NCI-H345 treated with DMSO at 0.1 percent for 48 hours (cell line): ENCODE measurements at regions not wholly inside any gene's neighbourhood (a gene's known extent, or its start where the extent isn't known, plus 50 kb on each side); places are given as distances from the start of the nearest gene placed in this dataset.
A peak's percentile ranks its signal among the peaks of the same experiment; 100 is the strongest.

ENCODE experiments used
- DNase-seq: peaks from one replicate; lab custom pipeline; 2025; ENCODE audit not compliant: unreplicated experiment; lab: John Stamatoyannopoulos, UW

DNA sequence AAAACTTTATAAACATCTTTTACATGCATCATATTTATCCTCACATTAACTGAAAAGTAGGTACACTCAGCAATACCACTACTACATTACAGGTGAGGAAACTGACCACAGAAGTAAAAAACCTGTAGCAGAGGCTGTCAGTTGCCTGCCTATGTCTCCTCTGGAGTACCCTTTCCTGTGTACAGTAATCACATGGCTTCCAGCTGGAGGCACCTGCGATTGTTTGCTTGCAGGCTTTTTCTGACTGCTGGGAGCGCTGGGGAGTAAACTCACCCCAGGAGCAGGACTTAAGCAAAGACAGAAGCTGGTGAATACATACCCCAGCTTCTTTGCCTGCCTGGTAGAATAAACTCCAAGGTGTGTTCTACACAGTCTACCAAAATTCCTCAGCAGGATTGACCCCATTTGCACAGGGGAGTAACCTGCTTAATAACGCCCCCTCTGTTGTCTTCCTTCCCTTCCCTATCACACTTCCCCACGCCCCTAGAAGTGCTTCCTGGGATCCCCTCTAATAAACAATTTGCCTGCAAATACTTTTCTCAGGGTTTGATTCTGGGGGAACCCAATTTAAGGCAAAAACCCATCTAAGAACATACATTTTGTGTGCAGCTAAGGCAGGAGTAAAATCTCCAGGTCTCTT lies 138.9 kb downstream of the PTH2R start:
- DNase-seq: peak; percentile 84

DNA sequence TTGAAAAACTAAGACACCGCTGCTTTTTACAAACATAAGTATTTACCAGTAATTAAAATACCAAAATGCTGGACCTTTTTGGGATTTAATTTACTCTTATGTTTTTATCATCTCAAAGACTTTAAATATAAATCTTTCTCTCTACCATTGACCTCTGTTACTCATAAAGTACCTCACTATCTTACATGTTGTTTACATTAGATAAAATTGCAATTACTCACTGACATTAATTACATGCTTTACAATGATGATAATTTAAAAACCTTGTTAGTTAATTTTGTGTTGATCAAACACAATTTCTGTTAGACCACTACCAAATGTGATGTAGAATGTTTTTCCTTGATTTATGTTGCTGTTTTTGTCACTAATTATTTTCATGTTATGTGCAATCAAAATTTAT lies 139.5 kb downstream of the PTH2R start:
- DNase-seq: no peak

DNA sequence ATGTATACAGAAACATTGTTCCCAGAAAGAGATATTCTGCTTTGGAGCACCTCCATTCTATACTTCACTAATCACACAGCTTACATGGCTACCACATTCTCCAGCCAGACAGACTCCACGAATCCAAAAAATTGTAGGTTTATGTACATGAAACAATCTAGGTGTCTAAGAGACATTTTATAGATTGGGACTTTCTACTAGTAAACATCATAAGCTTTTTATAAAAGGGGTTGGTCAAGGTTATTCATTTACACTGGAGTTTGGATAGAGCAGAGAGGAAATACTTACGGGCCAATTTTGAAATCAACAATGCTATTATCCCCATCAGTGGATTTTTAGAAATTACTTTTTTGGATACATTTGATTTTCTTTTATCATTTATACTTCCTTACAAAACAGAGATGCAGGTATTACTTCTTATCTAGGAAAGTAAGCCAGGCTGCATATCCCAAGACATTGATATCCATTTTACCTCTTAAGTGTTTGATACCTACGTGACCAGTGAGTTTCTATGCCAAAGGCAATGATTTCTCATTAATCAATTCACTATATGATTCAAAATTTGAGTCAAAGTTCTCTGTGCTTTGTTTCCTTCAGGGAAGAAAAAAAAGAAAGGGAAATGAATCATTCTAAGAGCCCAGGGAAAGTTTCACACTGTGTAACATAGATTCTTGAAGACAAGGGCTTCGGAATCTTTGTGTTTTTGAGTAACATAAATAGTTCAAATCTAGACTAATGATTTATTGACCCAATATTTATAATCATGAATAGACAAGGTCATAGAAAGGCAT lies 140.5 kb downstream of the PTH2R start:
- no peak for DNase-seq

DNA sequence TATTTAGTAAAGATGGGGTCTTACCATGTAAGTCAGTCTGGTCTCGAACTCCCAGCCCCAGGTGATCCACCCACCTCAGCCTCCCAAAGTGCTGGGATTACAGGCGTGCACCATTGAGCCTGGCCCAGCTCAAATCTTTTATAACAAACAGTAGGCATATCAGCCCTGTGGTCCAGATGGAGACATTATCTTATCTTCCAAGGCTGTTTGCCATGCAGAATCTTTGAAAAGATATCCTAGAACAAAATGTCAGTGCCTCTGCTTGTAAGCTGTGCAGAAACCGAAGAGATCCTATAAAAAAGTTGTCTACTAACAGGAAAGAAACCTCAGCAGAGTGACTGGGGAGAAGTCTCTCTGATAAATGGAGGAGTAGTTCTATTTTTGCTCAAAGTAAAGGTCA lies 142.1 kb downstream of the PTH2R start:
- DNase-seq: no peak

DNA sequence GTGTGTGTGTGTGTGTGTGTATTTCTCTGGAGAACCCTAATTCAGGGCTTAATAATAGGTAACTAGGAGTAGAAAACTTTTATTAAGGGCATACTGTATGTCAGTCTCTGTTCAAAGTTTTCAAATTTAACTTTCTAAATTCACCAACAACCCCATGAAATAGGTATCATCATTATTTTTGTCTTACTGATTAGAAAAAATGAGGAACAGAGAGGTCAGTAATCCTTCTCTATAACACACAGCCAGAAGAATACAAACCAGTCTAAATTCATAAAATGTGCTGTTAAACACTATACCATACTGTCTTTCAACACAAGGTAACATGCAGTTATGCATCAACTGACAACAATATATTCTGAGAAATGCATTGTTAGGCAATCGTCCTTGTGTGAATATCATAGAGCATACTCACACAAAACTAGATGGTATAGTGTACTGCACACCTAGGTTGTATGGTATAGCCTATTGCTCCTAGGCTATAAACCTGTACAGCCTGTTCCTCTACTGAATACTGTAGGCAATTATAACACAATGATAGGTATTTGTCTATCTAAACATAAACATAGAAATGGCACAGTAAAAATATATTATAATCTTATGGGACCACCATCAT lies 143.1 kb downstream of the PTH2R start:
- no peak for DNase-seq

DNA sequence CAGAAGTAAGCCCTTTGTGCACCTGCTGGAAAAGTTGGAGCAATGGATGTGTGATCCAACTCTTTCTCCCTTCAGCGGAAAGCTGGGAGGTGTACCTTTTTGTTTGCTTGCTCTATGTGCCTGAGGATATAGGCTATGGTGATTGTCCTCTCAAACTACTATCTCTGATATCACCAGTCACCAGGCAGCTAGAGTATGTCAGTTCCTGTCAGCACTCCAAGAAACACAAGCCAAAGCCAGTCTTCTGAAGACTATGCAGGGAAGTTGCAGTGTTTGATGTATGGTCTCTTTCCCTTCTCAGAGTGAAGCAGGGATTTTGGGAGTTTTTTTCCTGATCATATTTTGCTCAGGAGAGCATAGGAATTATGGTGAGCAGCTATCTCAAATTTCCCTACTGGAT lies 146.4 kb downstream of the PTH2R start:
- no peak for DNase-seq

DNA sequence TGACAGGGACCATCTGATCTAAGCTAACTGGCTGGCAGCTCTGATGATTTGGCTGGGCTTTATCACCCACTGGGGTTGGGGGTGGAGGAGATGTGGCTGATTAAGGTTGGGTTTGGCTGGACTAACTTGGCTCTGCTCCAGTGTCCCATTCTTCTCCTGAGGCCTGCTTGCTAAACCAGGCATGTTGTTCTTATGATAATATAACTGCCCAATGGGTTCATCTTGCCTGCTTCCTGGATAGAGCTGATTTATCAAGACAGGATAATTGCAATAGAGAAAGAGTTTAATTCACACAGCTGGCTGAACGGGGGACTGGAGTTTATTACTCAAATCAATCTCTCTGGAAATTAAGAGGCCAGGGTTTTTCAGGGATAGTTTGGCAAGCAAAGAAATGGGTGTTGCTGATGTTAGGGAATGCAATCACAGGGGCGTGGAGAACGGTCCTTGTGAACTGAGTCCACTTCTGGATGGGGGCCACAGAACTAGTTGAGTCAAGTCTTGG lies 150.4 kb downstream of the PTH2R start:
- peak; percentile 86 for DNase-seq

DNA sequence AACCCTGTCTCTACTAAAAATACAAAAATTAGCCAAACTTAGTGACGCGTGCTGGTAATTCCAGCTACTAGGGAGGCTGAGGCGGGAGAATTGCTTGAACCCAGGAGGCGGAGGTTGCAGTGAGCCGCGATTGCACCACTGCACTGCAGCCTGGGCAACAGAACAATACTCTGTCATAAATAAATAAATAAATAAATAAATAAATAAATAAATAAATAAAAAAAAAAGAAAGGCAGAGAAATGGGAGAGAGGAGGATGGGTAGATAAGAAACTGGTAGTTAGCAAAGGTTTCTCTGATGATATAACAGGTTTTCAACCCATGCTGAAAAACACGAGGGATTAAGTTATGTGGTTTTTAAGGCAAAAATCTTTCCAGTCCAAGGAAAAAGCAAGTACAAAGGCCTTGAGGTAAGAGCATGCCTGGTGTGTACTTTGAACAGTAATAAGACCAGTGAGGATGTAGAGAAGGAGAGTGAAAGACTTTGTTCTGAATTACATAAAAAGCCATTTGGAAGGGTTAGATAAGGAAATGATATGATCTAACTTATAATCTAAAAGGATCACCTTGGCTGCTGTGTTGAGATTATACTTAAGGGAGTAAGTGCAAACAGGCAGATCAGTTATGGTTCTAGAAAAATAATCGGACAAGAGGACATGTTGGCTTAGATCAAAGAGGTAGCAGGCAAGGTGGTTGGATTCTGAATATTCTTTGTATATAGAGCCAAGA lies 159.3 kb downstream of the PTH2R start:
- no peak for DNase-seq

DNA sequence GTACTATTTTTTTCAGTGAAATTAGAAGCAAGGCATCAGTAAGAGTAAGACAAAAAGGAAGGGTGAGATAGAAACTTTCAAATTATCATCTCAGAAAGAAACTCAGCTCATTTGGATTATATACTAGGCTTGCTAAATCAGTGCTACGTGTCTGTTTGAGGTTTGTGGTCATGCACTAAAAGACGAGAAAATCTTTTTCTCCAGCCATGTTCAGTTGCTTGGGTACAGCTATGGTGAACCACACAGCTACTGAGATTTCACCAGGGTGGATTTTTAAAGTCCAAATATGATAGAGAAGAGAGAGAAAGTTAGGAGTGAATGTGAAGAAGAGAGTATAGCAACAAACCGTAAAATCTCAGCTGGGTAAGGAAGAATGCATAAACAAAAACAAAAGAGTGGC lies 161.6 kb downstream of the PTH2R start:
- DNase-seq: no peak

DNA sequence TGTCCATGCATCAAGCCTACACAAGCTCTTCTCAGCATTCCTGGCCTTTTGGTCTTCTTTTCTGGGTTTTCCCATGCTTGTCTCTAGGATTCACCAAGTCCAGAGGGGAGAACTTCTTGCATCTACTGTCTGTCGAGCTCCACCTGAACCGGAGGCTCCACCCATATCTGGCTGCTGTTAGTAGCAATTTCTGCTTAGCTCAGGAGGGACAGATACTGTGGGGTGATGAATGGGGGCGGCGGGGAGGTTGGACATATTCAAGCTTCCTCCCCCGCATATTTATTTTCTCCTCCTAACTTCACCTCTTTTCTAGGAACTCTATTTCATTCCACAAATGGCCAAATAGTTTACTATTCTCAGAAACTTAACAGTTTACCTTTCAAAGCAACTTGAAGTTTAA lies 163.5 kb downstream of the PTH2R start:
- DNase-seq: no peak

DNA sequence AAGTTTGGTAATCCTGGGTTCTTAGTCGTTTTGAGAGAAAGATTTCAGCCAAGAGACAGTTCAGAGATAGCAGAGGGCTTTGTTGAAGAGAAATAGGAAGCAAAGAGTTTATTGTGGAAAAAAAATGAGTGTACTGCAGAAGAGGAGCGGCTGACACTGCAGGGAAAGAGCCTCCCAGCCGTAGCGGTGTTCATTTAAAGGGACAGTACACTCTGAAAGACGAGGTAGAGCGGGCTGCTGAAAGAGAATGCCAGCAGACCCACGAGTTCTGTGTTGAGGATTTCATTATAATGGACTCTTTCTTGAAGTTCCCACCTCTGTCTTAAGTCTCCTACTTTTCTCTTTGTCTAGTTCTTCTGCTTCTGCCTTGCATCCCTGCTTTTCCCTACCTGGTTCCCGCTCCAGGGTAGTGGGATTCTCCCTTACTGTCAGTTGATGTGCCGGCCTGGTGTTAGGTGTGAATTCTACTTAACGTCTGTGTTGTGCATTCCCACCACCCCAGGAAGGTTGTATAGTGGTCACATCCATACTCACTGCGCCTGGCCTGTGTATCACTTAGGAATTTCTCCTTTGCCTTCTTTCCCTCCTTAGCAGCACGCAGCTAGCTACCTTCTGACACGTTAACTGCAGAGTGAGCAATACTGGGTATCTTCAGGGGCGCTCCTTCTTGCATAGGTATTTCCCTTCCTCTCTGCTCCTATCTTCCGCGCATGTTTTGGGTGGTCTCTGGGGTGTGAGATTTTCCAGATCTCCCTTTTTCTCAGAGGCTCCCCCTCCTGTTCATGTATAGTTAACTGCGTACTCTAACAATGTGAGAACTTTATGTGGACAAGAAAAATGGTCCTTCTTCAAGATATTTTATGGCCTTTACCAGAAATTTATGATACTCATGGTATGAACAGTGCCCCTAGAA lies 164.5 kb downstream of the PTH2R start:
- DNase-seq: no peak

DNA sequence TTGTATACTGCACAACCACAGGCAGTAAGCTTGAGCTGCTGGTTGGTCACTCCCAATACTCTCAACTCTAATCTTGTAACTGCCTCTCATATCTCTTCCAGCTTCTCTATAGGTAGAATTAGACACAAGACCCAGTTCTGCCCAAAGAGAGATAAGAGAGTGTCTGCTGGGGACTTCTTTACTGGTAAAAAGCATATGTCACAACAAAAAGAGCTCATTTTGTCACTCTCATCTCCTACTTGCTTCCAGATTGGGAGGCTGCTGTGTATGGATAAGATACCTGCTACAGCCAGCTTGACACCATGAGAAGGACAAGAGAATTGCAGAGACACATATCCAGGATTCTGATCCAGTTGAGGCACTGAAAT lies 165.2 kb downstream of the PTH2R start:
- DNase-seq: no peak

DNA sequence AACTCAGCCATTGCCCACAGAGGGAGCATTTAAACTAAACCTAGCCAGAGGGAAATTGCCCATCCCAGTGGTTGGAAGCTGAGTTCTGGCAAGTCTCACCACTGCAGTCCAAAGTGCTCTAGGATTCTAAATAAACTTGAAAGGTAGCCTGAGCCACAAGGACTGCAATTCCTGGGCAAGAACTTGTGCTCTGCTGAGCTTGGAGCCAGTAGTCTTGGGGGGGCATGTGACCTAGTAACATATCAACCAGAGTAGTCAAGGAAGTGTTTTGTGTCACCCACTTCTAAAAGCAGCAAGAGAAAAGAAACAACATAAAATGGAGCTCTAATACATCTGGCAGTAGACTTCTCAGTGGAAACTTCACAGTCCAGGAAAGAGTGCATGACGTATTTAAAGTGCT lies 167.0 kb downstream of the PTH2R start:
- DNase-seq: no peak

DNA sequence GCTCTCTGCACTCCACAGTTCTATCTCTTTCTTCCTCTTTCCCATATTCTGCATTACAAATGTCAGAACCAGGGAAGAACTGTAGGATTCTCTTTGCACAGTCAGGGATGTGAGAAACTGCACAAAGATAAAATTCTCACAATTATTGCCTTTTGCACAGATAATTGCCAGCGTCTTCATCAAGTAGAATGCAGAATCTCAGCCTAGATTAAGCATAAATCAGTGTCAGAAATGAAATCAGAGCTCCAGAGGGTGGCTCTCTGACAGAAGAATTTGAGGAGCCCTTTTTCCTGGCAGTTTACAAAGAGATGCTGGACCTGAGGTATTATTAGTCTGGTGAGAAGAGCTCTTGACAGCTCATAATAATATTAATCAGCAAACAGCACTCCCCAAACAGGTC lies 173.1 kb downstream of the PTH2R start:
- no peak for DNase-seq

DNA sequence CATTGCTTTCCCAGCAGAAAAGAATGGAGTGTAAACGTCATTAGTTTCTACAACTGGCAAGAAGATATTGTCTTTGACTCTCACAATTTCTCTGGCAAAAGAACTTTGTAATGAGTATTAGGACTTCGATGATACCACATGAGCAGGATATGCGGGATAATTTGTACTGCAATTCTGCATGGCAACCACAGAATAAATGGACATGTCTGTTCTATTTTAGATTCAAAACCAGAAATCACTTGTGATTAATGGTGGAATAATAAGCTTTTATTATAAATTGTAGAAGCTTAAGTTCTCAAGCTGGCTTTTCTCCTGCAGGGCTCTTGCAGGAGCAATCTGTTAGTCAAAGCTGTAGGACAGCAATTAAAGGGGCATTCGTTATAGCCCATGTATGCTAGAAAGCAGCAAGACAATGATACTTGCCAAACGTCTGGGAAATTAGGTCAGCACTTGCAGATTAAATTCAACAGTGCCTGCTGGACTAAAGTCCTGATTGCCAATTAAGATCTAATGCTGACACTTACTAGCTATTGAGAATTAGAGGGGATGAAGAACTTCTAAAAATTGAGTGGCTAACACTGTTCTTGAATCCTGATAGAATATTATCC lies 177.9 kb downstream of the PTH2R start:
- no peak for DNase-seq

DNA sequence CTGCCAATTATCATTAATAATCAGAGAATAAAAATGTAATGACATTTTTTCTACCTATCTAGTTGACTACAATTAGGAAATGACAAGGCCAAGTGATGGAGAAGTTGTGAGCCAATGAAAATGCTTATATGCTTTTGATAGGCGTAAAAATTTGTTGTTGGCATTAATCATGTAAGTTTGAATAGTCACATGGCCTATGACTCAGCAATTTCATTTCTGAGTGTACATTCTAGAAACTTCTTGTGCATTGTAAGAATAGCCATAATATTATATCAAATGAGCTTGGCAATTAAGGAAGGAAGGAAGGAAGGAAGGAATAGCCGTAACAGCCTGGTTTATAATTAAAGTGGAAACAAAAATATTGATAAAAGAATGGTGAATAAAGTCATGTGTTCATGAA lies 179.9 kb downstream of the PTH2R start:
- no peak for DNase-seq

DNA sequence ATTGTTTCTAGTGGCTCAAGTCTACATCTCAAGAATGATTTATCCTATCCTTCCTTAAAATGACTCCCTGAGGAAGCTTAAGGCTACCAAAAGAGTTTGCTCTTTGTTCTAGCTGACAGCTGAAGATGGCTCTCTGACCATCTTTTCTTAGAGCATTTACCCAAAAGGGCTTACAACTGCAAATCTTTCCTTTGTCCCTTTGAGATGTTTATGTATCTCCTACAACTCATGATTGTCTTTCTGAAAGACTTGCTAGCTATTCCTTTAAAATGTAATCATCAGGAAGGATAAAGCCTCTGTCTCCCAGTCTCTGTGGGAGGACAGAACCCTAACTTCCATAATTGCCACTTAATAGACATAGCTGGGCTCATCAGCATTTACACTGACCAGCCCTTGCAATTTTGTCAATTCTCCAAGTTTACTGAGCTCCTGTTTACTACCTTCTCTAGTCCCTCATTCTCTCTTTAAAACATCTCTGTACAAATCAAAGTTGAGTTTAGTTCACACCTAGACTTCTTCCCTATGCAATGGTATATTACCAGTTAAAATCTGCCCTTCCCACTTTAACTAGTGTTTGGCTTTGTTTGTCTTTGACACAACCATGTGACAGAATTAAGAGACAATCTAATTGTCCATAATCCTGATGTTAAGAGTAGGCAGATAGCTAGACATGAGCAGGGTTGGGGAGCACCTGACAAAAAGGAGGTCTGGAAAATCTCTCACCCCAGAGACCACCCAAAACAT lies 188.2 kb downstream of the PTH2R start:
- DNase-seq: no peak

DNA sequence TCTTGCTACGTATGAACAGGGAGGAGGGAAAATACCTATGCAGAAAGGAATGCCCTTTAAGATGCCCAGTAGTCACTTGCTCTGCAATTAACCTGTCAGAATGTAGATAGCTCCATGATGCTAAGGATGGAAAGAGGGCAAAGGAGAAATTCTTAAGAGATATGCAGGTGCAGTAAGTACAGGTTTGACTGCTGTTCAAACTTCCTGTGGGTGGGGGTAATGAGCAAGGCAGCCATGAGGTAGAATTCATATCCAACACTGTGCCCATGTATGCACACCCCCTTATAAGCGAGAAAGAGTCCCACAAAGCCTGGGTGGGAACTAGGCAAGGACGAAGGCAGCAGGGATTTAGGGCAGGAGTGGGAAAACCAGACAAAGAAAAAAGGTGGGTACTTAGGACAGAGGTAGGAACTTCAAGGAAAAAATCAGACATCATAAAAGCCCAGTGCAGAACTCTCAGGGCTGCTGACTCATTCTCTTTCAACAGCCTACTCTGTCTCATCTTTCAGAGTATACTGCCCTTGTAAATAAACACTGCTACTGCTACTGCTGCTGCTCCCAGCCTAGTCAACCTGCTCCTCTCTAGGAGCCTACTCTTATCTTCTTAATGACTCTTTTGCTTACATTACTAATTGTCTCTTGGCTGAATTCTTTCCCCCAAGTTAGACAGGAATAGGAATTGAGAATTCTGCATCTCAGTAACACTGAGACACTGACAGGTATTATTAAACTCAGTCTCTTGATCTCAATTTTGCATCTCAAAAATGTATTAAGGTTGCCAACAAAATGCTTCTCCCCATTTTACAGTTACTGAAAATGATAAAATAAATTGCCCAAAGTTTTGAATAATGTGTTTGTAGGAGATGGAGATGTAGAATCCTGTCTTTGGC lies 189.0 kb downstream of the PTH2R start:
- no peak for DNase-seq

DNA sequence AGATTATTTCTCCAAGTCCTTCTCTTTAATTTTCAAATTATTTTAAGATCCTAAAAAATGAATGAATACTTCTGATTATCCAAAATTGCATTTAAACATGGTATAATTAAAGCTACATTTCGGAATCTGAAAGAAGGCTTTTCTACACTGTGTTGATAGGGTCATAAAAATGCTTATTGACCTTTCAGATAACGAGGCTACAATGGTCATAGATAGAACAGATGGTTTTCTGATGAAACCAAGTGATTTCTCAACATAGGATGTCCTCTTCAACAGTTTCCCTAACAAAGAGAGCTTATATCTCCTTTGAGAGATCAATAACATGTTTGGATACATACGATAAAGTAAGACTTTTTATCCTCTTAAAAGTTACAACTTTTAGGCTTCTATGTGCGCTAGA lies 201.1 kb downstream of the PTH2R start:
- no peak for DNase-seq
